ENCODE measurements at regions not wholly inside any gene's neighbourhood (a gene's known extent, or its start where the extent isn't known, plus 50 kb on each side); places are given as distances from the start of the nearest gene placed in this dataset.

- Histone ChIP-seq H3K9me3 (ENCODE audit: control insufficient read depth, insufficient read depth, low read depth, low read length) (no peaks in the 10 kb centered on the region), H3K4me1 (ENCODE audit: control insufficient read depth, insufficient read depth, low read length) (no peaks in the 10 kb centered on the region), H3K4me3 (ENCODE audit: low read depth, low read length) (no peak overlapping the region), H3K36me3 (ENCODE audit: control insufficient read depth in 2 of 2, insufficient read depth in 1 of 2, low read length in 2 of 2) (no peaks in the 10 kb centered on the region), H3K27ac (ENCODE audit: extremely low read depth, low read depth, low read length) (no peak overlapping the region)
- TF ChIP-seq ZNF148 (tag by site-specific recombination; IDR thresholded peaks at IDR 0.05; ENCODE audit: borderline replicate concordance) (no peak), ZNF114 (tag by site-specific recombination; IDR thresholded peaks at IDR 0.05) (no peak), ZNF830 (tag by site-specific recombination; IDR thresholded peaks at IDR 0.05; ENCODE audit: low read depth) (no peak), ELK4 (IDR thresholded peaks at IDR 0.05; ENCODE audit: borderline replicate concordance, low read depth, low read length) (no peak), KLF16 (tag by site-specific recombination; IDR thresholded peaks at IDR 0.05) (no peak), ZBTB49 (tag by site-specific recombination; IDR thresholded peaks at IDR 0.05; ENCODE audit: low read depth) (no peak), ZNF280C (tag by site-specific recombination; IDR thresholded peaks at IDR 0.05) (no peak)
- ChIA-PET POLR2A (no interaction called here), CTCF (no interaction called here)
Measured at GRCh38 chr3:22373182-22373581, 622.2 kb upstream of the ZNF385D start.

GRCh38 chr3:22373827-22374226 lies 622.8 kb upstream of the ZNF385D start:
- Histone ChIP-seq H3K4me3 (ENCODE audit: low read depth, low read length) (no peak overlapping the region), H3K36me3 (ENCODE audit: control insufficient read depth in 2 of 2, insufficient read depth in 1 of 2, low read length in 2 of 2) (no peaks in the 10 kb centered on the region), H3K4me1 (ENCODE audit: control insufficient read depth, insufficient read depth, low read length) (no peaks in the 10 kb centered on the region), H3K9me3 (ENCODE audit: control insufficient read depth, insufficient read depth, low read depth, low read length) (no peaks in the 10 kb centered on the region), H3K27ac (ENCODE audit: extremely low read depth, low read depth, low read length) (no peak overlapping the region)
- CTCF ChIA-PET: no interaction called here
- POLR2A ChIA-PET: no interaction called here
- TF ChIP-seq ZNF157 (tag by site-specific recombination; IDR thresholded peaks at IDR 0.05): no peak
- TF ChIP-seq ZNF426 (tag by site-specific recombination; IDR thresholded peaks at IDR 0.05): no peak
- no peak for TF ChIP-seq ZBTB17 (tag by site-specific recombination; IDR thresholded peaks at IDR 0.05)
- TF ChIP-seq ZNF423 (tag by site-specific recombination; IDR thresholded peaks at IDR 0.05): no peak
- TF ChIP-seq HOXA7 (CRISPR knock-in tag; IDR thresholded peaks at IDR 0.05; ENCODE audit: borderline replicate concordance): no peak
- TF ChIP-seq YY1 (tag by site-specific recombination; IDR thresholded peaks at IDR 0.05): no peak
- TF ChIP-seq BCL11B (tag by site-specific recombination; IDR thresholded peaks at IDR 0.05; ENCODE audit: low read depth): no peak
- TF ChIP-seq ZBTB7A (tag by site-specific recombination; IDR thresholded peaks at IDR 0.05; ENCODE audit: low read depth): no peak
- no peak for TF ChIP-seq ZNF223 (tag by site-specific recombination; IDR thresholded peaks at IDR 0.05)
- no peak for TF ChIP-seq ZNF600 (tag by site-specific recombination; IDR thresholded peaks at IDR 0.05)
- no peak for TF ChIP-seq ZBTB10 (tag by site-specific recombination; IDR thresholded peaks at IDR 0.05)
- TF ChIP-seq ZNF837 (tag by site-specific recombination; IDR thresholded peaks at IDR 0.05): no peak

Measured in HEK293 (cell line).